Karpas-422 (cell line): ENCODE measurements at regions not wholly inside any gene's neighbourhood (a gene's known extent, or its start where the extent isn't known, plus 50 kb on each side); places are given as distances from the start of the nearest gene placed in this dataset.
"Not testable (repeated sequence)": the region's sequence is repeated elsewhere in the genome, so short reads cannot be mapped to it uniquely, and the experiment has no call there.

Source experiments
- DNase-seq: peaks from one replicate; pipeline ENCODE4 v3.0.0-alpha.2; 2015
- H2AFZ ChIP-seq: fragments of 200-600 bp; sonication (generic); 2 replicates; pipeline ENCODE4 v1.6.1; 2014; ENCODE audit warnings: antibody characterized with exemption, low read length, mixed read lengths
- H3K27ac ChIP-seq: fragments of 200-600 bp; sonication (generic); 2 replicates; pipeline ENCODE4 v1.5.1; 2014; ENCODE audit warnings: mild to moderate bottlenecking, low read length, moderate library complexity
- H3K27me3 ChIP-seq: fragments of 200-600 bp; sonication (generic); 2 replicates; pipeline ENCODE4 v1.6.1; 2014; ENCODE audit warnings: low read length, mixed read lengths
- H3K36me3 ChIP-seq: fragments of 200-600 bp; sonication (generic); 2 replicates; pipeline ENCODE4 v1.6.1; 2014; ENCODE audit warnings: low read length, mixed read lengths; ENCODE audit not compliant: insufficient read depth
- H3K4me1 ChIP-seq: fragments of 200-600 bp; sonication (generic); 2 replicates; pipeline ENCODE4 v1.6.1; 2014; ENCODE audit warnings: mild to moderate bottlenecking, low read length, mixed read lengths
- H3K4me2 ChIP-seq: fragments of 200-600 bp; sonication (generic); 2 replicates; pipeline ENCODE4 v1.6.1; 2014; ENCODE audit warnings: low read length, low read depth, mild to moderate bottlenecking; ENCODE audit not compliant: poor library complexity, severe bottlenecking
- H3K4me3 ChIP-seq: fragments of 200-600 bp; sonication (generic); 2 replicates; pipeline ENCODE4 v1.5.1; 2014; ENCODE audit warnings: mild to moderate bottlenecking, antibody characterized with exemption, low read length, mixed read lengths
- H3K79me2 ChIP-seq: fragments of 200-600 bp; sonication (generic); 2 replicates; pipeline ENCODE4 v1.6.1; 2014; ENCODE audit warnings: mild to moderate bottlenecking, low read length, mixed read lengths
- H3K9ac ChIP-seq: fragments of 200-600 bp; sonication (generic); 2 replicates; pipeline ENCODE4 v1.6.0; 2014; ENCODE audit warnings: low read length
- H3K9me2 ChIP-seq: fragments of 200-600 bp; sonication (generic), shearing (Covaris generic); replicated peaks from 2 replicates; pipeline ENCODE4 v1.6.0; 2014; ENCODE audit warnings: mild to moderate bottlenecking, low read length, moderate library complexity; ENCODE audit not compliant: insufficient read depth
- H3K9me3 ChIP-seq: fragments of 300-700, 200-600 bp; sonication (generic); 2 replicates; pipeline ENCODE4 v1.6.1; 2014; ENCODE audit warnings: low read length, mixed read lengths
- H4K20me1 ChIP-seq: fragments of 200-600 bp; sonication (generic); 2 replicates; pipeline ENCODE4 v1.6.1; 2014; ENCODE audit warnings: mild to moderate bottlenecking, antibody characterized with exemption, low read length, low read depth; ENCODE audit not compliant: insufficient read depth

- no peaks in the 10 kb centered on the region for H3K27me3 ChIP-seq
- no peak overlapping the region for H2AFZ ChIP-seq
- peaks cover 10% of the 10 kb centered on the region for H3K4me1 ChIP-seq
- no peak overlapping the region for H3K9ac ChIP-seq
- H3K27ac ChIP-seq, result no peak overlapping the region
- no peak overlapping the region for H3K4me3 ChIP-seq
- H4K20me1 ChIP-seq, result no peaks in the 10 kb centered on the region
- no peaks in the 10 kb centered on the region for H3K9me3 ChIP-seq
- no peak overlapping the region for H3K4me2 ChIP-seq
- no peaks in the 10 kb centered on the region for H3K79me2 ChIP-seq
- H3K9me2 ChIP-seq, result no peaks in the 10 kb centered on the region
- no peak for DNase-seq
- H3K36me3 ChIP-seq, result no peaks in the 10 kb centered on the region
Measured at GRCh38 chr10:26368463-26368862, 69.7 kb upstream of the APBB1IP start.

- Histone ChIP-seq H3K4me1 (peaks cover 11% of the 10 kb centered on the region), H3K9me3 (no peaks in the 10 kb centered on the region), H4K20me1 (no peaks in the 10 kb centered on the region), H2AFZ (no peak overlapping the region), H3K27me3 (no peaks in the 10 kb centered on the region), H3K4me3 (no peak overlapping the region), H3K27ac (no peak overlapping the region), H3K9ac (no peak overlapping the region), H3K4me2 (no peak overlapping the region), H3K9me2 (no peaks in the 10 kb centered on the region), H3K79me2 (no peaks in the 10 kb centered on the region), H3K36me3 (no peaks in the 10 kb centered on the region)
- DNase-seq, result no peak
Measured at GRCh38 chr10:26372513-26373354, 65.4 kb upstream of the APBB1IP start.

DNA sequence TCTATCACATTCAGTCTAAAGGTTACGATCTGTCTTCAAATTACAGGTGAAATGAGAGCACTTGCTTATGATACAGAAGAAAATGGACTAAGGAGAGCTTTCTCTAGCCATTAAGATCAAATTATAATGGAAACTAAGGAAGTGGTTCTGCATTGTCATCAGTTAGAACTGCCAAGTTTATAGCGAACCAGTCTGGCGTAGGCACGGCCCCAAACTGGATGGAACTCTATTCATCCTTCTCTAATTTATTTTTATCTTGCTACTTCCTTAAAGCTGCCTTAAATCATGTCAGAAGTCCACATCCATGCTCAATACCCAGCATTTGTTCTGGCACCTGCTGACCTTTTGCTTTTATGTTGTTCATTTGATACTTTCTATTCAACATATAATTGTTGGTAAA, 63.7 kb upstream of the APBB1IP start:
- no peaks in the 10 kb centered on the region for H3K36me3 ChIP-seq
- no peaks in the 10 kb centered on the region for H3K9me2 ChIP-seq
- H3K9ac ChIP-seq, result no peak overlapping the region
- no peaks in the 10 kb centered on the region for H3K9me3 ChIP-seq
- no peak for DNase-seq
- no peak overlapping the region for H3K4me2 ChIP-seq
- H3K27ac ChIP-seq, result no peak overlapping the region
- peaks cover 11% of the 10 kb centered on the region for H3K4me1 ChIP-seq
- no peaks in the 10 kb centered on the region for H3K27me3 ChIP-seq
- H3K4me3 ChIP-seq, result no peak overlapping the region
- H3K79me2 ChIP-seq, result no peaks in the 10 kb centered on the region
- no peaks in the 10 kb centered on the region for H4K20me1 ChIP-seq
- H2AFZ ChIP-seq, result no peak overlapping the region

DNA sequence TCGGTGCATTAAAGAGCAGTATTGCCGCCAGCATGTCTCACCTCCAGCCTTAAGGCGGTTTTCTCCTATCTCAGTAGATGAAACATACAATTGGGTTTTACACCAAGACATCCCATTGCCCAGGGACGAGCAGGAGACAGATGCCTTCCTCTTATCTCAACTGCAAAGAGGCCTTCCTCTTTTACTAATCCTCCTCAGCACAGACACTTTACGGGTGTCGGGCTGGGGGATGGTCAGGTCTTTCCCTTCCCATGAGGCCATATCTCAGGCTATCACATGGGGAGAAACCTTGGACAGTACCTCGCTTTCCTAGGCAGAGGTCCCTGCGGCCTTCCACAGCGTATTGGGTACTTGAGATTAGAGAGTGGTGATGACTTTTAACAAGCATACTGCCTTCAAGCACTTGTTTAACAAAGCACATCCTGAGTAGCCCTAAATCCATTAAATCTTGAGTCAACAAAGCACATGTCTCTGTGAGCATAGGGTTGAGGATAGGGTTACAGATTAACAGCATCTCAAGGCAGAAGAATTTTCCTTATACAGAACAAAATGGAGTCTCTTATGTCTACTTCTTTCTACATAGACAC, 60.8 kb upstream of the APBB1IP start:
- not testable (repeated sequence) for H3K27ac ChIP-seq, H3K4me3 ChIP-seq, H3K79me2 ChIP-seq, H3K9me3 ChIP-seq, H3K9me2 ChIP-seq, H2AFZ ChIP-seq, H3K4me2 ChIP-seq, H3K36me3 ChIP-seq, H4K20me1 ChIP-seq, H3K9ac ChIP-seq, H3K27me3 ChIP-seq, DNase-seq
- H3K4me1 ChIP-seq, result peaks cover 11% of the 10 kb centered on the region

DNA sequence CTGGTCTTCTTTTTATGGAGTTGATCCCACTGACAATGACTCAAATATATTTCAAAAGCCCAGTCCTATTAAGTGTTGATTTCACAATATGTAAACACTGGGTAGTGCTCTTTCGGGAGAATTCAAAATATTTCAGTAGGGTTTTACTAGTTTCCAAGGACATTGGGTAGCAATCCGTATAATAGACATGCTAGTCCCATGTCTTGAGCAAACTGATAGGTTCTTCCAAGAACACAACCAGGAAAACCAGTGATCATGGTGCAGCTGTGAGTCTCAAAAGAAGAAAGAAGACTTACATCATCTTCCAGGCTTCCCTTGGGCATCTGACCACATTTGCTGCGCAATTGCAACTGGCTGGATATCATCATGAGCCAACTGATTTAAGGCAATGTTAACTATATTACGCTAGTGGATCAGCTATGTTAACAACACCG, 59.3 kb upstream of the APBB1IP start:
- Histone ChIP-seq H3K79me2 (no peaks in the 10 kb centered on the region), H3K9me2 (no peaks in the 10 kb centered on the region), H3K4me1 (no peaks in the 10 kb centered on the region), H3K27ac (no peak overlapping the region), H3K9me3 (no peaks in the 10 kb centered on the region), H3K9ac (no peak overlapping the region), H4K20me1 (no peaks in the 10 kb centered on the region), H3K36me3 (no peaks in the 10 kb centered on the region), H2AFZ (no peak overlapping the region), H3K4me2 (no peak overlapping the region), H3K27me3 (no peaks in the 10 kb centered on the region), H3K4me3 (no peak overlapping the region)
- DNase-seq, result no peak

DNA sequence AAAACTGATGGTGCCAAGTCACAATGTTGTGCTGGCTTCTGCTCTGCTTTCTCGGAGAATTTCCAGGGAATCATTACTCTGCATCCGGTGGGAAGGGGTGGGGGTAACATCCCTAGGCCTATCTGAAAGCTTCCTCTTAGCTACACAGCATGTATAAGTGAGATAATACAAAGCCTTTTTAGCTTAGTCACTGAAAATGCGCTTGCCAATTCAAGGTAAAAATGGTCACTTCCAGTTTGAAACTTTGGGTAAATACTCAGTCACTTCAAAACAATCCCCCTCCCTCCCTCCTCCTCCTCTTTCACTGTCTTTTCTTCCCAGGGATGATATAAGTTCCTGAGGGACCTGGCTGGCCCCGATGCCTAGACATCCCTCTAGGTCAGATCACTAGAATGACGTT, 57.3 kb upstream of the APBB1IP start:
- Histone ChIP-seq H3K27me3 (no peaks in the 10 kb centered on the region), H3K4me2 (no peak overlapping the region), H3K4me1 (peaks cover 9% of the 10 kb centered on the region), H3K9ac (no peak overlapping the region), H3K36me3 (no peaks in the 10 kb centered on the region), H3K27ac (no peak overlapping the region), H3K9me2 (no peaks in the 10 kb centered on the region), H4K20me1 (no peaks in the 10 kb centered on the region), H2AFZ (no peak overlapping the region), H3K9me3 (no peaks in the 10 kb centered on the region), H3K4me3 (no peak overlapping the region), H3K79me2 (no peaks in the 10 kb centered on the region)
- no peak for DNase-seq

DNA sequence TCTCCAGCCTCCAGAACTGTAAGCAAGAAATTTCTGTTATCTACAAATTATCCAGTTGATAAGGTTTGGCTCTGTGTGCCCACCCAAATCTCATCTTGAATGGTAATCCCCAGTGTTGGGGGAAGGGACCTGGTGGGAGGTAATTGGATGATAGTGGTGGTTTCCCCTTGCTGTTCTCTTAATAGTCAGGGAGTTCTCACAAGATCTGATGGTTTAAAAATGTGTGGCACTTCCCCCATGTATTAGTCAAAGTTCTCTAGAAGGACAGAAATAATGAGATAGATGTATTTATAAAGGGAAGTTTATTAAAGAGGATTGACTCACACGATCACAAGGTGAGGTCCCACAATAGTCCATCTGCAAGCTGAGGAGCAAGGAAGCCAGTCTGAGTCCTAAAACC, 56.2 kb upstream of the APBB1IP start:
- Histone ChIP-seq H3K27me3 (no peaks in the 10 kb centered on the region), H3K79me2 (no peaks in the 10 kb centered on the region), H2AFZ (no peak overlapping the region), H3K4me3 (no peak overlapping the region), H4K20me1 (no peaks in the 10 kb centered on the region), H3K27ac (no peak overlapping the region), H3K9ac (no peak overlapping the region), H3K4me1 (peaks cover 9% of the 10 kb centered on the region), H3K36me3 (no peaks in the 10 kb centered on the region), H3K9me2 (no peaks in the 10 kb centered on the region), H3K9me3 (no peaks in the 10 kb centered on the region), H3K4me2 (no peak overlapping the region)
- DNase-seq, result no peak

GRCh38 chr10:26384600-26384999, 53.5 kb upstream of the APBB1IP start:
- Histone ChIP-seq H3K27ac (no peak overlapping the region), H3K9ac (no peak overlapping the region), H3K27me3 (no peaks in the 10 kb centered on the region), H3K36me3 (no peaks in the 10 kb centered on the region), H2AFZ (no peak overlapping the region), H4K20me1 (no peaks in the 10 kb centered on the region), H3K79me2 (no peaks in the 10 kb centered on the region), H3K4me3 (no peak overlapping the region), H3K4me1 (peaks cover 9% of the 10 kb centered on the region), H3K9me2 (no peaks in the 10 kb centered on the region), H3K9me3 (no peaks in the 10 kb centered on the region; the same call in 1 of the 2 replicates), H3K4me2 (no peak overlapping the region)
- DNase-seq, result no peak
